ENCODE measurements at regions not wholly inside any gene's neighbourhood (a gene's known extent, or its start where the extent isn't known, plus 50 kb on each side); places are given as distances from the start of the nearest gene placed in this dataset.
"Not testable (repeated sequence)": the region's sequence is repeated elsewhere in the genome, so short reads cannot be mapped to it uniquely, and the experiment has no call there.

DNA sequence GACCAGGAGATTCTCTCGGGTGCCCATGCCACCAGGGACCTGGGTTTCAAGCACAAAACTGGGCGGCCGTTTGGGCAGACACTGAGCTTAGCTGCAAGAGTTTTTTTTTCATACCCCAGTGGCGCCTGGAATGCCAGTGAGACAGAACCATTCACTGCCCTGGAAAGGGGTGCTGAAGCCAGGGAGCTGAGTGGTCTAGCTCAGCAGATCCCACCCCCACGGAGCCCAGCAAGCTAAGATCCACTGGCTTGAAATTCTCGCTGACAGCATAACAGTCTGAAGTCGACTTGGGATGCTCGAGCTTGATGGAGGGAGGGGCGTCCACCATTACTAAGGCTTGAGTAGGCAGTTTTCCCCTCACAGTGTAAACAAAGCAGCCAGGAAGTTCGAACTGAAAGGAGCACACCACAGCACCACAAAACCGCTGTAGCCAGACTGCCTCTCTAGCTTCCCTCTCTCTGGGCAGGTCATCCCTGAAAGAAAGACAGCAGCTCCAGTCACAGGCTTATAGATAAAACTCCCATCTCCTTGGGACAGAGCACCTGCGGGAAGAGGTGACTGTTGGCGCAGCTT is 157.7 kb downstream of the GIPC2 start:
- not testable (repeated sequence) for DNase-seq

DNA sequence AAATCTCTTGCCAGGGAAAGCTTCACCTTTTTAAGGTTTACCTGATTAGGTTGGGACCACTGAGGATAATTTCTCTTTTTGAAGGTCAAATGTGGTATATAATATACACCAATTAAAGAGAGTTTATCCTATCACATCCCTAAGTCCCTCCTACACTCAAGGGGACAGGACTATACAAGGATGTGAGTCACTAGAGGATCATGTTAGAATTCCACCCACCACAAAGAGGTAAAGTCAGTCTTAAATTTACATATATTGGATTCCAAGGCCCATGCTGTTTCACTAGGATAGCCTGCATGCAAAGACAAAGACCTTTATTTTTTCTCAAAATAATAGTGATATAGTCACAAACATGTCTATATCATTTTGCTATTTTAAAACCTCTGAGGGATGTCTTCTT is 164.4 kb downstream of the GIPC2 start:
- DNase-seq, result no peak

DNA sequence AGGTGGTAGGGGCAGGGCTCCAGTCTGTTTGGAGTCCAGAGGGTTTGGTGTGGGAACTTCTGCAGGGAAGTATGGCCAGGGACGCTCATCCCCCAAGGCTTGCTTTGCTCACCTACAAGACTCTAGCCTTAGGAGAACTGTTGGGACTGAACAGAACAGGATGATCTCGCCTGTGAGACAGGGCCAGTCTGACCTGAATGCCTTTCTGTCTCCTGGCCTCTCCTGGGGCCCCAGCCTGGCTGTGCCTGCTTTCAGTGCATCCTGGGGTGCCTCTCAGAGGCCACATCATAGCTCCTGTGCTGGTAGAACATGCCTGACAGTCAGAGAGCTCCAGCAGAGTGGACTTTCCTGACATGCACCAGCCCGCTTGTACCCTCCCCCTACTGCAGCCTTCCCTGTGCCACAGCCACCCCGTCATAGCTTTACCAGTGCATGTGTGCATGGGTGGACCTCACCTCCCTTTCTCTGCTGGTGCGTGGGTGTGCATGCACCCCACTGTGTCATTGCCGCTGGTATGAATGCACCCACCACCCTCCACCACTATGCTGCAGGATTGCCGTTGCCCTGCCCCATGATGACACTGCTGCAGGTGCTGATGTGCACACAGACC is 165.8 kb downstream of the GIPC2 start:
- no peak for DNase-seq

DNA sequence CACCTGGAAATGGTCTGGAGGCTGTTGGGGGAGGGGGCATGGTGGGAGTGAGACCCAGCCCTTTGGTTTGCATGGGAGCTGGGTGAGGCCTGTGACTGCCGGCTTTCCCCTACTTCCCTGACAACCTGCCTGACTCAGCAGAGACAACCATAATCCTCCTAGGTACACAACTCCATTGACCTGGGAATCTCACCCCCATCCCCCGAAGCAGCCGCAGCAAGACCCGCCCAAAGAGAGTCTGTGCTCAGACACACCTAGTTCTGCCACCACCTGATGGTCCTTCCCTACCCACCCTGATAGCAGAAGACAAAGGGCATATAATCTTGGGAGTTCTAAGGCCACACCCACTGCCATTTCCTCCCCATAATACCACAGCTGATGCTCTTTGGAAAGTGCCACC is 168.6 kb downstream of the GIPC2 start:
- DNase-seq, result no peak

- no peak for DNase-seq
Observed at GRCh38 chr1:78222225-78222959, 176.6 kb downstream of the GIPC2 start.

- no peak for DNase-seq
Observed at GRCh38 chr1:78222960-78223358, 177.2 kb downstream of the GIPC2 start.

DNA sequence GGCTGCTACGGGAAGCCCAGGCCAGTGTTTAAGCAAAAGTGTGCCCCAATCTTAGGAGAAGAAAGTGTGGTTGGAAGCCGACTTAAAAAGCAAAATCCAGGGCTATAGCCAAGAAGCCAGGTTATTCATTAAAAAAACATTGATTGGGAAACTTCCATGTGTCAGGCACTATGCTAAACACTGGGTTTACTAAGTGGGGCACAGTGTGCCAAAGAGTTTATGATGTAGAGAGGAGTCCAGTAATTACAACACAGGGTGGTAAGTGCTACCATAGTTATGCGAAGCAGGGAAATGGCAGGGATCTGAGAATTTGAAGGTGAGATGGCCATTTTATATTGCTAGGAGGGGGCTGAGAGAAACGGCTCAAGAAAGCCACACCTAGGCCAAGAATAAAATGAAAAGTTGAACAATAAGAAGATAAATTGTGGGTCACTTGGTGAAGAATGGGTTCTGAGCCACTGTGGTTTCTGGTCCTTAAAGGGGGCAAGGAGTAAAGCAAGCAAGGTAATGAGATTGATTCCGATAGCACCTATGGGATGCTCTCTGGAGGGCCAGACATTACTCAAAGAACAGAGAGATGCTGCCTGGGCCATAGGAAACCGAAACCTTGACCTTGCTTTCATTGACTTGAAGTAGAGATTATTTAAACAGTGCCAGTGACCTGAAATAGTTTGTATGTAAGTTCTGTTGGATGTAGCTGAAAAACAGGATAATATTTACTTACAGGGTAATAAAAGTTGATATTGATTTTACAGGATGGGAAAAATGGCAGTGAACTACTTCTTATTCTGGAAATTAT is 177.8 kb downstream of the GIPC2 start:
- no peak for DNase-seq

- DNase-seq, result no peak
Observed at GRCh38 chr1:78224246-78224785, 178.6 kb downstream of the GIPC2 start.

- no peak for DNase-seq
Observed at GRCh38 chr1:78224861-78225552, 179.2 kb downstream of the GIPC2 start.

DNA sequence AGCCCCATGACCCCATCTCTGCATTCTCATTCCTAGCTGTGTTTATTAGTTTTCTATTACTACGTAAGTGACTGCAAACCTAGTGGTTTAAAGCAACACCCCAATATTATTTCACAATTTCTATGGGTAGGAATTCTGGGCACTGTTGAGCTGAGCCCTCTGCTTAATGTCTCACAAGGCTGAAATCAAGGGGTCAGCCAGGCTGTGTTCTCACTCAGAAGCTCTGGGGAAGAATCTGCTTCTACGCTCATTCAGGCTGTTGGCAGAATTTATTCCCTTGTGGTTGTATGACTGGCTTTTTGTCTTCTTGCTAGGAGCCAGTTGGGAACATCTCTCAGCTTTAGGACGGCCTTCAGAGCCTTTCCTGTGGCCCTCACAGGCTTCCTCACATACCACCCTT is 181.0 kb downstream of the GIPC2 start:
- DNase-seq, result no peak

DNA sequence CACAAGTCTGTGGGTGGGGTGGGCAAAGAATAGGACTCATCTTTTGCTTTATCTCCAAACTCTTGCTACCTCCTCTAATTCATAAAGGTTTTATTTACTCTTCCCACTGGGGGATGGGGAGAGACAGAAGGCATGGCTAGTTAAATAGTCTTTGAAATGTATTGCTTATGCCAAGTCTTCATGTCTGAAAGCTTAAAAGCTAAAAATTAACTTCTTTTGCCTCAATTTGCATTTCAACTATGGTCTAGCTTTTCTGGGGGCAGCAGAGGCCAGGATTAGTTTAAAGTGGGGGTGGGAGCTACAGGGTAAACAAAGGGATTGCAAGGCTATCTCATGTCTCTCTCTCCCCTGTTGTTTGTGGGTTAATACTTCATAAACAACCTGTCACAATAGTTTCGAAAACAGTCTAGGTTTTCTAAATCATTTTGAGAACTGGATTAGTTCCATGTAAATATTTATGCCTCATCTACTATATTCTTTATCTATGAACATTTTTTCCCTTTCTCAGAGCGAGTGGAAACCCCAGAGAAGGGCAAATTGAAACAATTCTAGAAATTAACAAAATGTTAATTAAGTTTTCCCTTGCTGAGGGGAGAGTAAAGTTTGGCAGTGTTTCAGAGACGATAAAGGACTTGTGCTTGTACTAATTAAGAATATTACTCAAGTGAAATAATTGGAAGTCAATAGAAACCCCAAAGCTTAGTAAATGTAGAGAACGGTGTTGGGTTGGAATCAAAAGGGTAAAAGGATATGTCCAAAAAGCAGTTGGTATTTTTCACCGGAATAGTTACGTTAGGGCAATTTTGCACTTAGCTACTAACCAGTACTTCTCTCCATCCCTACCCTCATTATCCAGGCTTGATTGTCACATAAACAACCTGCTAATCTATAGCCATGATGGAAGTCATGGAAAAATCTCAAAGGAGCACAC is 182.2 kb downstream of the GIPC2 start:
- DNase-seq, result peak; percentile 61

- no peak for DNase-seq
Observed at GRCh38 chr1:78229344-78229743, 183.6 kb downstream of the GIPC2 start.

DNA sequence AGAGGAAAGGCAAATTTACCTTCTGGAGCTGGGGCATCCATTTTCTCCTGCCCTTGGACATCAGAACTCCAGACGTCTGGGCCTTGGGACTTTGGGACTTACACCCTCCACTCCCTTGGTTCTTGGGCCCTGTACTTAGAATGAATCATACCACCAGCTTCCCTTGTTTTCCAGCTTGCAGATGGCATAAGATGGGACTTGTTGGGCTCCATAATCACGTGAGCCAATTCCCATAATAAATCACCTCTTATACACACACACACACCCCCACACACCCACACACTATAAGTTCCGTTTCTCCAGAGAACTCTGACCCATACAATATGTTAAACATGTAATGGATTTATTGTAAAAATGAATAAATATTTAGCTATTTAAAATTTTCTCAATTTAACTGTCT is 185.7 kb downstream of the GIPC2 start:
- DNase-seq, result no peak

- DNase-seq, result no peak
Observed at GRCh38 chr1:78231894-78232293, 186.1 kb downstream of the GIPC2 start.

DNA sequence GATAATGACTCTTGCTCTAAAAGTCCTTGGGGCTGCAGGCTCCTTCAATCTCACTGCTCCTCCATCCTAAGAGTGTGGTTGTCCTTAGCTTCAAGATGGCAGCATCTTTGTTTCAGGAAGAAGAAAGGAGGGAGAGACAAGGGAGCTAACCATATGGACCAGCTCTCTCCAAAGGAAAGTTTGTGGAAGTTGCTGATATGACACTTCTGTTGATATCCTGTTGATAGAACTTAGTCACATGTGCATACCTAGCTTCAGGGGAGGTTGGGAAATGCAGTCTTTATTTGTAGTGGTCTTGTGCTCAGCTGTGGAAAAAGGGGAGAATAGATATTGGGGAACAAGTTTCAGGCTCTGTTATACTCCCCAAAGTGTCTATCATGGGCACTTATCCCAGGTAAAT is 186.9 kb downstream of the GIPC2 start:
- no peak for DNase-seq

- peak; percentile 99 for DNase-seq
Observed at GRCh38 chr1:78234496-78234895, 188.7 kb downstream of the GIPC2 start.

DNA sequence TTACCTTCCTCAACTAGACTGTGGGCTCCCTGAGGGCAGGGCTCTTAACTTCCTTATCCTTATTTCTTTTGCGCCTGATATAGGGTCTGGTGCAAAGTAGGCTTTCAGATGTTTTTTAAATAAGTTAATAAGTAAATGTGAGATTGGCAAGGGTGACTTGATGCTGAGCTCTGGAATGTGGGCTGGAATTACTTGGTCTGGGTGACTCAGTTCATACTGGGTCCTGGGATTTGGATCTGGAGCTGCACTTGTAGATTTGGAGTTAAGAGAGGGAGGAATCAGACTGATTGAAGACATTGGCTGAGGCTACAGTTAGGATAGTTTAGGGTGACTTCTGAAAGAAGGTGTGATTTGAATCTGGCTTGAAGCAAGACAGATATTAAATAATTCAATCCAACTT is 190.9 kb downstream of the GIPC2 start:
- DNase-seq, result no peak

- DNase-seq, result no peak
Observed at GRCh38 chr1:78237364-78237916, 191.7 kb downstream of the GIPC2 start.

GRCh38 chr1:78240191-78240590 is 194.4 kb downstream of the GIPC2 start:
- no peak for DNase-seq

- DNase-seq, result no peak
Observed at GRCh38 chr1:78240755-78241154, 195.0 kb downstream of the GIPC2 start.

DNA sequence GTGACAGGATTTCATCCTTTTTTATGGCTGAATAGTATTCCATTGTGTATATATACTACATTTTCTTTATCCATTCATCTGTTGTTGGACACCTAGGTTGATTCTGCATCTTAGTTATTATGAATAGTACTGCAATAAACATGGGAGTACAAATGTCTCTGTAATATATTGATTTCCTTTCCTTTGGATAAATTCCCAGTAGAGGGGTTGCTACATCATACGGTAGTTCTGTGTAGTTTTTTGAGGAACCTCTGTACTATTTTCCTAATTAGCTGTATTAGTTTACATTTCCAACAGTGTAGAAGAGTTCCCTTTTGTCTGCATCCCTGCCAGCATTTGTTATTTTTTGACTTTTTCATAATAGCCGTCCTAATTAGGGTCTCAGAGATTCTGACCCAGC is 201.3 kb downstream of the GIPC2 start:
- no peak for DNase-seq
